Stimulated activated CD8-positive, alpha-beta memory T cell treated with anti-CD3 and anti-CD28 coated beads, Interleukin-15, amount 100 ng/mL, for 4 hours (primary cell): ENCODE measurements at regions not wholly inside any gene's neighbourhood (a gene's known extent, or its start where the extent isn't known, plus 50 kb on each side); places are given as distances from the start of the nearest gene placed in this dataset.
"Not testable (repeated sequence)": the region's sequence is repeated elsewhere in the genome, so short reads cannot be mapped to it uniquely, and the experiment has no call there.

ENCODE experiments used
- DNase-seq, 2 donors: peaks; one replicate each; pipeline ENCODE4 v3.0.0-alpha.2; 2020; ENCODE audit warnings: low read depth in 2 of 2

- no peak for DNase-seq
Observed at GRCh38 chr4:177494791-177495190, 52.6 kb upstream of the AGA start.

- DNase-seq, result not testable (repeated sequence)
Observed at GRCh38 chr4:177495626-177496025, 53.4 kb upstream of the AGA start.

- DNase-seq, result no peak
Observed at GRCh38 chr4:177499537-177499936, 57.3 kb upstream of the AGA start.

GRCh38 chr4:177505171-177505615, 63.0 kb upstream of the AGA start:
- no peak for DNase-seq

GRCh38 chr4:177508662-177509061, 66.4 kb upstream of the AGA start:
- no peak for DNase-seq

GRCh38 chr4:177509226-177509745, 67.0 kb upstream of the AGA start:
- DNase-seq, result no peak

GRCh38 chr4:177511611-177512010, 69.4 kb upstream of the AGA start:
- DNase-seq, result no peak

GRCh38 chr4:177512646-177513045, 70.4 kb upstream of the AGA start:
- no peak for DNase-seq

GRCh38 chr4:177517862-177518261, 75.6 kb upstream of the AGA start:
- DNase-seq, result no peak

GRCh38 chr4:177519481-177520260, 77.4 kb upstream of the AGA start:
- no peak for DNase-seq

GRCh38 chr4:177528620-177529019, 86.4 kb upstream of the AGA start:
- no peak for DNase-seq

GRCh38 chr4:177530561-177530960, 88.3 kb upstream of the AGA start:
- no peak for DNase-seq

GRCh38 chr4:177532358-177532757, 90.1 kb upstream of the AGA start:
- DNase-seq, result no peak

GRCh38 chr4:177534841-177535240, 92.6 kb upstream of the AGA start:
- DNase-seq, result not testable (repeated sequence)

- no peak for DNase-seq
Observed at GRCh38 chr4:177546745-177547144, 104.5 kb upstream of the AGA start.

- DNase-seq, result no peak
Observed at GRCh38 chr4:177547985-177548384, 105.7 kb upstream of the AGA start.

GRCh38 chr4:177555007-177555574, 112.9 kb upstream of the AGA start:
- DNase-seq, result no peak

GRCh38 chr4:177557416-177557815, 115.2 kb upstream of the AGA start:
- DNase-seq, result no peak

GRCh38 chr4:177558995-177559394, 116.8 kb upstream of the AGA start:
- no peak for DNase-seq

- DNase-seq, result no peak
Observed at GRCh38 chr4:177562163-177562562, 119.9 kb upstream of the AGA start.

- DNase-seq, result no peak
Observed at GRCh38 chr4:177562859-177563258, 120.6 kb upstream of the AGA start.

- no peak for DNase-seq
Observed at GRCh38 chr4:177566691-177567090, 124.5 kb upstream of the AGA start.

- no peak for DNase-seq
Observed at GRCh38 chr4:177568931-177569330, 126.7 kb upstream of the AGA start.
